DOHH2 (cell line): ENCODE measurements at regions not wholly inside any gene's neighbourhood (a gene's known extent, or its start where the extent isn't known, plus 50 kb on each side); places are given as distances from the start of the nearest gene placed in this dataset.

Source experiments
- EZH2phosphoT487 ChIP-seq: fragments of 200-600 bp; sonication (generic); IDR thresholded peaks from 2 replicates; pipeline ENCODE4 v1.6.1; 2017; ENCODE audit warnings: borderline replicate concordance, mild to moderate bottlenecking, antibody characterized with exemption, low read length, moderate library complexity, mixed read lengths
- TF ChIP-seq, protein P1 (sequence below): fragments of 200-600 bp; sonication (generic); IDR thresholded peaks from one replicate; pipeline ENCODE4 v1.5.1; 2014; ENCODE audit warnings: antibody characterized with exemption, mild to moderate bottlenecking, low read depth, low read length; ENCODE audit not compliant: poor library complexity, severe bottlenecking

DNA sequence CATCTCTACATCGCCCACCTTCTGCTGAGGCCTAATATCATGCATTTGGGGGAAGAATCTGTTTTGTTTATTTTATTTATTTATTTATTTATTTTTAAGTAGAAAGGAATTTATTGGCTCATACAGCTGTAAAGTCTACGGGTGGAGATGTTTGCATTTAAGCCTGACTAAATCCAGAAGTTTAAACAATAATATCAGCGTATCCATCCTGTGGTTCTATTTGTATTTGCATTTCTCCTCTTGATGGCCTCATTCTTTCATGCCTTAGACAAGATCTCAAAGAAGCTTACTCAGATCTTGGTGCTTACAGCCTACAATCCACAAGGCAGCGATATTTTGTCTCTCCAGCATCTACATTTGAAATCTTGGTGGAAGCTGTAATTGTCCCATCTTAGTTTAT, 67.1 kb upstream of the CARD18 start:
- TF ChIP-seq, protein P1, sequence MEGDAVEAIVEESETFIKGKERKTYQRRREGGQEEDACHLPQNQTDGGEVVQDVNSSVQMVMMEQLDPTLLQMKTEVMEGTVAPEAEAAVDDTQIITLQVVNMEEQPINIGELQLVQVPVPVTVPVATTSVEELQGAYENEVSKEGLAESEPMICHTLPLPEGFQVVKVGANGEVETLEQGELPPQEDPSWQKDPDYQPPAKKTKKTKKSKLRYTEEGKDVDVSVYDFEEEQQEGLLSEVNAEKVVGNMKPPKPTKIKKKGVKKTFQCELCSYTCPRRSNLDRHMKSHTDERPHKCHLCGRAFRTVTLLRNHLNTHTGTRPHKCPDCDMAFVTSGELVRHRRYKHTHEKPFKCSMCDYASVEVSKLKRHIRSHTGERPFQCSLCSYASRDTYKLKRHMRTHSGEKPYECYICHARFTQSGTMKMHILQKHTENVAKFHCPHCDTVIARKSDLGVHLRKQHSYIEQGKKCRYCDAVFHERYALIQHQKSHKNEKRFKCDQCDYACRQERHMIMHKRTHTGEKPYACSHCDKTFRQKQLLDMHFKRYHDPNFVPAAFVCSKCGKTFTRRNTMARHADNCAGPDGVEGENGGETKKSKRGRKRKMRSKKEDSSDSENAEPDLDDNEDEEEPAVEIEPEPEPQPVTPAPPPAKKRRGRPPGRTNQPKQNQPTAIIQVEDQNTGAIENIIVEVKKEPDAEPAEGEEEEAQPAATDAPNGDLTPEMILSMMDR = no peak
- no peak for TF ChIP-seq EZH2phosphoT487
